ES-I3 (cell line): ENCODE measurements at regions not wholly inside any gene's neighbourhood (a gene's known extent, or its start where the extent isn't known, plus 50 kb on each side); places are given as distances from the start of the nearest gene placed in this dataset.
"Not testable (repeated sequence)": the region's sequence is repeated elsewhere in the genome, so short reads cannot be mapped to it uniquely, and the experiment has no call there.

ENCODE experiments used
- H3K36me3 ChIP-seq: 2 replicates; pipeline ENCODE4 v1.6.1; 2013; ENCODE audit warnings: mild to moderate bottlenecking, low read length, control low read depth, moderate library complexity; ENCODE audit not compliant: insufficient read depth
- H3K4me1 ChIP-seq: 2 replicates; pipeline ENCODE4 v1.6.1; 2013; ENCODE audit warnings: mild to moderate bottlenecking, control low read depth, low read length; ENCODE audit not compliant: insufficient read depth
- H3K9ac ChIP-seq: 2 replicates; pipeline ENCODE4 v1.6.1; 2013; ENCODE audit warnings: low read depth, mild to moderate bottlenecking, low read length, moderate library complexity
- H3K9me3 ChIP-seq: 2 replicates; pipeline ENCODE4 v1.6.1; 2013; ENCODE audit warnings: mild to moderate bottlenecking, low read length, moderate library complexity; ENCODE audit not compliant: control insufficient read depth, insufficient read depth

GRCh38 chr2:194332799-194333490 is 1324.1 kb upstream of the SLC39A10 start:
- no peaks in the 10 kb centered on the region for H3K9me3 ChIP-seq
- H3K36me3 ChIP-seq, result no peaks in the 10 kb centered on the region
- H3K9ac ChIP-seq, result no peak overlapping the region
- no peaks in the 10 kb centered on the region for H3K4me1 ChIP-seq

- Histone ChIP-seq H3K4me1 (no peaks in the 10 kb centered on the region), H3K9ac (no peak overlapping the region), H3K9me3 (peaks cover 3% of the 10 kb centered on the region; the same call in 1 of the 2 replicates), H3K36me3 (no peaks in the 10 kb centered on the region)
Observed at GRCh38 chr2:194328456-194328855, 1328.6 kb upstream of the SLC39A10 start.

GRCh38 chr2:194327196-194327888 is 1329.7 kb upstream of the SLC39A10 start:
- no peaks in the 10 kb centered on the region for H3K36me3 ChIP-seq
- peaks cover 3% of the 10 kb centered on the region; the same call in 1 of the 2 replicates for H3K9me3 ChIP-seq
- no peak overlapping the region for H3K9ac ChIP-seq
- H3K4me1 ChIP-seq, result no peaks in the 10 kb centered on the region

GRCh38 chr2:194323740-194324139 is 1333.3 kb upstream of the SLC39A10 start:
- no peak overlapping the region for H3K9ac ChIP-seq
- H3K9me3 ChIP-seq, result peaks cover 3% of the 10 kb centered on the region; the same call in 1 of the 2 replicates
- no peaks in the 10 kb centered on the region for H3K4me1 ChIP-seq
- no peaks in the 10 kb centered on the region for H3K36me3 ChIP-seq

DNA sequence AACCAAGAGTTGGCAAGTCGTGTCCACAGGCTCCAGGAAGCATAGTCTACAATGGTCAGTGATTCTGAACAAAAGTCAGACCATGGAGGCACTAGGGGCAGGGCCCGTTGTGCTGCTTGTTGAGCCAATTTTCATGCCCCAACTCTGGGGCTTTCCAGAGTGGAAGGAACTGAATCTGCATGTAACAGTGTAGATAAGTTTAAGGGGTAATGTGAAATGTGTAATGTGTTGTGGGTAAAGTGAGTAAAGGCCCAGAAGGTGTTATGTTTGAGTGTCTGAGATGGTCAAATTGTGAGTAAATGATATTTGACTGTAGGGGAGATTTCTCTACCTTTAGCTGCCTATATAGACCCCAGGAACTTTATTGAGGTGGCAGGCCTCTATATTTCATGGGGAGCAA is 1336.5 kb upstream of the SLC39A10 start:
- H3K36me3 ChIP-seq, result no peaks in the 10 kb centered on the region
- H3K9me3 ChIP-seq, result no peaks in the 10 kb centered on the region
- H3K9ac ChIP-seq, result no peak overlapping the region
- no peaks in the 10 kb centered on the region for H3K4me1 ChIP-seq

DNA sequence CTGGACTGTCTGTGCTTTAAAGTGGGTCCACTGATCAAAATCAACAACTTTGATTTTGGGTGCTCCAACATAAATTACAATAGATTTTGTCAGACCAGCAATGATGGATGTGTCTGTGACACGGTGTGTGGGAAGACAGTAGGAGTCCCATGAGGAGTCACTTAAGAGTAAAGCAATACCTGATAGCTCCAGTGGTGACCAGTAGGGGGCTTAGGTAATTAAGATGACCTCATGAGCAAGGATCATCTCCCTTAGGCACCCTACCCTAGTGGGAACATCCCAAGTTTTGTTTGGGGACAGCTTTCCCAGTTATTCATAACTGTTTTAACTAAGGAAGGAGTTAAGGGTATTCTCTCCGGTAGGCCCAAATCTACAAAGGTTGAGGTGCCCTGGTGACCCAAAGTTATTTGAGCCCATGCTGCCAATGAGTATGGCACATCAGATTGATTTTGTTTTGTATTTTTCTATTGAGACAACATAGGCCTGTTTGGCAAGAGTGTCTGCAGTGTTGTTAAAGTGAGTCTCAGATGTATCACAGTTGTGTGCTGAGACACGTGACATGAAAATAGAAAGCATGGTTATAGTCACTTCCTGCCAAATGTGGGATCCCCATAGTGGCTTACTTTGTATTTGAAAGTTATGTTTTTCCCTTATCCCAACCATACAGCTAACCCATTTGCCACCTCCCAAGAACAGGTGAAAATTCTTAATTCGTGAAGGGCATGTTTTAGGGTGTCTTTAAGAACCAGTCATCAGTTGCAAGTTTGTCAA is 1337.6 kb upstream of the SLC39A10 start:
- H3K9ac ChIP-seq, result no peak overlapping the region
- H3K36me3 ChIP-seq, result no peaks in the 10 kb centered on the region
- H3K9me3 ChIP-seq, result no peaks in the 10 kb centered on the region
- H3K4me1 ChIP-seq, result no peaks in the 10 kb centered on the region

DNA sequence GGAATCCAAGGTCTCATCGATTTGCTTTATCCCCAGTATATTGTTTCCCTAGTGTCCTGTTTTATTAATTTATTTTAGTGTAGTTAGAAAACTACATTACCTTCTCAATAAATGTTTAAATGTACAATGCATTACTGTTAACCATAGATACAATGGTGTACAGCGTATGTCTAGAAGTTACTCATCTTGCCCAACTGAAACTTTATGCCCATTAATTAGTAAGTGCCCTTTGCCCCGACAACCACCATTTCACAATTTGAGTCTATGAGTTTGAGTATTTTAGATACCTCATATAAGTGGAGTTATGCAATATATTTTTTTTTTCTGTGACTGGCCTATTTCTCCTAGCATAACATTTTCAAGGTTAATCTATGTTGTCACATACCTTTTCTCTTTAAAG is 1343.0 kb upstream of the SLC39A10 start:
- no peaks in the 10 kb centered on the region for H3K9me3 ChIP-seq

GRCh38 chr2:194304191-194304590 is 1352.8 kb upstream of the SLC39A10 start:
- no peak overlapping the region for H3K9ac ChIP-seq
- no peaks in the 10 kb centered on the region for H3K36me3 ChIP-seq

More for the DNA sequence above, 1343.0 kb upstream of the SLC39A10 start:
- no peaks in the 10 kb centered on the region for H3K36me3 ChIP-seq
- no peak overlapping the region for H3K9ac ChIP-seq
- no peaks in the 10 kb centered on the region for H3K4me1 ChIP-seq

GRCh38 chr2:194301946-194302345 is 1355.1 kb upstream of the SLC39A10 start:
- Histone ChIP-seq H3K4me1 (no peaks in the 10 kb centered on the region), H3K36me3 (no peaks in the 10 kb centered on the region), H3K9me3 (no peaks in the 10 kb centered on the region), H3K9ac (no peak overlapping the region)

More at GRCh38 chr2:194304191-194304590, 1352.8 kb upstream of the SLC39A10 start:
- no peaks in the 10 kb centered on the region for H3K9me3 ChIP-seq
- H3K4me1 ChIP-seq, result no peaks in the 10 kb centered on the region

DNA sequence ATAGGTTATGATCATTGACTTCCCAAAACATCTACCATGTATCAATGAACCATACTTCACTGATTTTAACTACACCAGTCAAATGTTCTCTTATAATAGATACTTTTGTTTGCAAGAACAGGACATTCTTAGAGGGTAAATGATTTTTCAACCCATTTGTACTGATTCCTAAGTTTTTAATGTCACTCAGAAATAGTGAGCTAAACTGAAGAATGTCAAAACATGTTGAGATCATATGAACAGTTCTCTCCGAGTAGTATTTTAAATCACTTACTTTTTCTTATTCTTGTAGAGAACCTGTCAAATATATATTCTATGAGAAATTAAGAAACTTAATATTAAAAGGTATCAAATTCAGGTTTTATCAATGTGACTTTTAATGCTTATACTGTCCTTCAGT is 1362.9 kb upstream of the SLC39A10 start:
- Histone ChIP-seq H3K4me1 (peaks cover 12% of the 10 kb centered on the region; the same call in 1 of the 2 replicates), H3K9me3 (no peaks in the 10 kb centered on the region)

GRCh38 chr2:194291104-194291503 is 1365.9 kb upstream of the SLC39A10 start:
- H3K9ac ChIP-seq, result no peak overlapping the region
- H3K9me3 ChIP-seq, result no peaks in the 10 kb centered on the region
- peaks cover 12% of the 10 kb centered on the region; the same call in 1 of the 2 replicates for H3K4me1 ChIP-seq
- no peaks in the 10 kb centered on the region for H3K36me3 ChIP-seq

More for the DNA sequence above, 1362.9 kb upstream of the SLC39A10 start:
- H3K36me3 ChIP-seq, result no peaks in the 10 kb centered on the region
- no peak overlapping the region for H3K9ac ChIP-seq

GRCh38 chr2:194289712-194290346 is 1367.2 kb upstream of the SLC39A10 start:
- no peaks in the 10 kb centered on the region for H3K9me3 ChIP-seq
- H3K4me1 ChIP-seq, result peaks cover 12% of the 10 kb centered on the region; the same call in 1 of the 2 replicates
- H3K9ac ChIP-seq, result no peak overlapping the region
- H3K36me3 ChIP-seq, result no peaks in the 10 kb centered on the region

DNA sequence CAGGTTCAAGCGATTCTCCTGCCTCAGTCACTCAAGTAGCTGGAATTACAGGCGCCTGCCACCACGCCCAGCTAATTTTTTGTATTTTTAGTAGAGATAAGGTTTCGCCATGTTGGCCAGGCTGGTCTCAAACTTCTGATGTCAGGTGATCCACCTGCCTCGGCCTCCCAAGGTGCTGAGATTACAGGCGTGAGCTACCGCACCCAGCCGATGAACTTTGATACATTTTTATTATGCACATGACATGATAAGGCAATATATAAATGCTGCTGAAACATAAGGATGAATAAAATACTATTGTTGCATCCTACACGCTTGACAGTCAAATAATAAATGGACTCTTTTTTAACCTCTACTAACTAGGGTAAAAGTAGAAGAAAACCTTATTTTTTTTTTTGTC is 1380.4 kb upstream of the SLC39A10 start:
- not testable (repeated sequence) for H3K4me1 ChIP-seq, H3K9ac ChIP-seq, H3K36me3 ChIP-seq, H3K9me3 ChIP-seq

- no peak overlapping the region for H3K9ac ChIP-seq
- H3K4me1 ChIP-seq, result no peaks in the 10 kb centered on the region
- H3K9me3 ChIP-seq, result no peaks in the 10 kb centered on the region
- H3K36me3 ChIP-seq, result no peaks in the 10 kb centered on the region
Observed at GRCh38 chr2:194271293-194271961, 1385.6 kb upstream of the SLC39A10 start.
